ENCODE measurements at regions not wholly inside any gene's neighbourhood (a gene's known extent, or its start where the extent isn't known, plus 50 kb on each side); places are given as distances from the start of the nearest gene placed in this dataset.

DNA sequence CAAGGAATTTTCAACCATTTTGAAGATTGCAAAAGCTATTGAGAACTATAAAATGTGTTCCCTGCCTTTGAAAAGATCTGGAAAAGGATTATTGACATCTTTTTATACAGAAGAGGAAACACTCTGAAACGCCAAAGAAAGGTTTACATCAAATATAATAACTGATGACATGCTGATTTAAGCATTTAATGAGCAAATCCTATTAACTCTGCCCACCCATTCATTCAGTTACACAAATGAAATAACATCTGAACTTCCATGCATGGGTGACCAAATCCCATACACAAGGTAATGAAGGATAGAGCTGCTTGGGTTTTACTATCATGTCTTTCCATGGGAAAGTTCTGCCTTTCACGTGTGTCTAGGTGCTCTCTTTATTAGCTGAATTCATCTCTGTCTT, 589.4 kb upstream of the WWC1 start:
- intact Hi-C loops (cut with DNase I; ENCODE audit: low total_unique reads), result no loop called here
- H3K4me1 ChIP-seq, result no peaks in the 10 kb centered on the region
- no peak overlapping the region for H3K27ac ChIP-seq
- no peak for DNase-seq
- TF ChIP-seq POLR2AphosphoS5 (IDR thresholded peaks at IDR 0.05) (no peak), CTCF (IDR thresholded peaks at IDR 0.05 in 8 of 11, conservative IDR thresholded peaks at IDR 0.05 in 3 of 11) (no peak), POLR2A (IDR thresholded peaks at IDR 0.05) (no peak)
- 47 to 73% (median 70%) methylated on average over 2 of the region's 2 CpGs for WGBS, 5 donors
- no peak overlapping the region for H3K4me3 ChIP-seq
- no peaks in the 10 kb centered on the region for H3K36me3 ChIP-seq
- no peaks in the 10 kb centered on the region for H3K27me3 ChIP-seq (replicated peaks in 1 of 7)
- H3K9me3 ChIP-seq, result no peaks in the 10 kb centered on the region

DNA sequence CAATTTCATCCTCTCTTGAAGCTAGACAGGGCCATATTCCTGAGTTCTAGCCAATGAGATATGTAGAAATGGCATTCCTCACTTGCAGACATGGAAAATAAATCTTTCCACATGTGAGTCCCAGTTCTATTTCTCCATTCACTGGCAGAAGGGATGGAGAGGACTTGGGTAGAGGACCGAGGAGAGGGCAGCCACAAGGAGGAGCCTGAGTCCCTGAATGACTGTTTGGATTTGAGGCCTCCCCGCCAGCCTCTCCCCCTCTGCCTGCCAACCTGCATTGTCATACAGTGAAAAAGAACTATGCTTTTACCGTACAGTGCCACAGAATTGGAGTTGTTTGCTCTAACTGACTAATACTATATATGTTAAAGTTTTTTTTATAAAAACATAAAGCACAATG, 583.0 kb upstream of the WWC1 start:
- no peak overlapping the region for H3K4me3 ChIP-seq
- no peaks in the 10 kb centered on the region for H3K36me3 ChIP-seq
- no peaks in the 10 kb centered on the region for H3K4me1 ChIP-seq
- 70 to 82% (median 80%) methylated on average over 3 of the region's 3 CpGs for WGBS, 5 donors
- H3K9me3 ChIP-seq, result no peaks in the 10 kb centered on the region
- H3K27me3 ChIP-seq (replicated peaks in 1 of 7), result no peaks in the 10 kb centered on the region
- H3K27ac ChIP-seq, result no peak overlapping the region
- TF ChIP-seq POLR2AphosphoS5 (IDR thresholded peaks at IDR 0.05) (no peak), CTCF (IDR thresholded peaks at IDR 0.05 in 8 of 11, conservative IDR thresholded peaks at IDR 0.05 in 3 of 11) (no peak)
- intact Hi-C loops (cut with DNase I; ENCODE audit: low total_unique reads), result no loop called here
- DNase-seq, result no peak

- Histone ChIP-seq H3K4me1 (no peaks in the 10 kb centered on the region), H3K36me3 (no peaks in the 10 kb centered on the region), H3K9me3 (no peaks in the 10 kb centered on the region), H3K27ac (no peak overlapping the region), H3K4me3 (no peak overlapping the region), H3K27me3 (replicated peaks in 1 of 7) (no peaks in the 10 kb centered on the region)
- 73 to 85% (median 75%) methylated on average over 4 of the region's 4 CpGs for WGBS, 5 donors
- DNase-seq, result no peak
- TF ChIP-seq POLR2AphosphoS5 (IDR thresholded peaks at IDR 0.05) (no peak), CTCF (IDR thresholded peaks at IDR 0.05 in 8 of 11, conservative IDR thresholded peaks at IDR 0.05 in 3 of 11) (no peak), POLR2A (IDR thresholded peaks at IDR 0.05) (no peak)
- intact Hi-C loops (cut with DNase I; ENCODE audit: low total_unique reads), result no loop called here
These were observed 581.8 kb upstream of the WWC1 start for GRCh38 chr5:167709625-167710024.

GRCh38 chr5:167710444-167711073, 580.9 kb upstream of the WWC1 start:
- whole genome bisulfite sequencing, 5 donors, result 64 to 81% (median 69%) methylated on average over 3 of the region's 3 CpGs
- no peaks in the 10 kb centered on the region for H3K4me1 ChIP-seq
- no peaks in the 10 kb centered on the region for H3K27me3 ChIP-seq (replicated peaks in 1 of 7)
- H3K36me3 ChIP-seq, result no peaks in the 10 kb centered on the region
- no peak overlapping the region for H3K4me3 ChIP-seq
- DNase-seq, result no peak
- H3K27ac ChIP-seq, result no peak overlapping the region
- H3K9me3 ChIP-seq, result no peaks in the 10 kb centered on the region
- TF ChIP-seq CTCF (IDR thresholded peaks at IDR 0.05 in 8 of 11, conservative IDR thresholded peaks at IDR 0.05 in 3 of 11), result no peak
- no peak for TF ChIP-seq POLR2AphosphoS5 (IDR thresholded peaks at IDR 0.05)
- TF ChIP-seq POLR2A (IDR thresholded peaks at IDR 0.05), result no peak
- intact Hi-C loops (cut with DNase I; ENCODE audit: low total_unique reads), result no loop called here
